Esophagus (tissue), 2 donors: ENCODE measurements at regions not wholly inside any gene's neighbourhood (a gene's known extent, or its start where the extent isn't known, plus 50 kb on each side); places are given as distances from the start of the nearest gene placed in this dataset.
"Not testable (repeated sequence)": the region's sequence is repeated elsewhere in the genome, so short reads cannot be mapped to it uniquely, and the experiment has no call there.

Experiments used
- H3K27ac ChIP-seq, 2 donors: one replicate each; pipeline ENCODE4 v1.5.1; 2013; ENCODE audit warnings: low read depth in 2 of 2, mild to moderate bottlenecking in 2 of 2, inconsistent platforms in 1 of 2, low read length in 1 of 2, moderate library complexity in 1 of 2
- H3K27me3 ChIP-seq, 2 donors: one replicate each; pipeline ENCODE4 v1.6.1; 2013; ENCODE audit warnings: low read length in 2 of 2, control low read depth in 1 of 2, mild to moderate bottlenecking in 1 of 2; ENCODE audit not compliant: insufficient read depth in 2 of 2, control insufficient read depth in 1 of 2
- H3K36me3 ChIP-seq, 2 donors: one replicate each; pipeline ENCODE4 v1.6.1; 2013; ENCODE audit warnings: low read length in 1 of 2; ENCODE audit not compliant: control insufficient read depth in 2 of 2, insufficient read depth in 2 of 2
- H3K4me1 ChIP-seq, 2 donors: one replicate each; pipeline ENCODE4 v1.6.1; 2013; ENCODE audit warnings: low read length in 1 of 2; ENCODE audit not compliant: control insufficient read depth in 2 of 2, insufficient read depth in 2 of 2
- H3K4me3 ChIP-seq, 2 donors: one replicate each; pipeline ENCODE4 v1.5.1; 2013; ENCODE audit warnings: low read length in 2 of 2, mild to moderate bottlenecking in 2 of 2, low read depth in 1 of 2, moderate library complexity in 1 of 2
- H3K9me3 ChIP-seq, 2 donors: one replicate each; pipeline ENCODE4 v1.6.1; 2013; ENCODE audit warnings: mild to moderate bottlenecking in 2 of 2, low read depth in 1 of 2, low read length in 1 of 2, moderate library complexity in 1 of 2; ENCODE audit not compliant: control insufficient read depth in 2 of 2, insufficient read depth in 1 of 2
- WGBS, 2 donors: extraction: QIAGEN DNeasy Blood & Tissue Kit; methylation state at CpG; one replicate each; pipeline ENCODE4 v1.1.7; 2013; 5-methylcytosine and 5-hydroxymethylcytosine counted together
- donor health status: healthy with polysubstance abuse.
- donor health status: Bipolar disorder and iron deficiency.

- H3K9me3 ChIP-seq, H3K27ac ChIP-seq, H3K36me3 ChIP-seq, H3K4me1 ChIP-seq, H3K27me3 ChIP-seq, H3K4me3 ChIP-seq: not testable (repeated sequence)
- WGBS, 2 donors: 74 to 84% methylated on average over 21 to 30 of the region's 30 CpGs
Observed at GRCh38 chr18:1521588-1522248, 617.0 kb downstream of the ADCYAP1 start.

- no peaks in the 10 kb centered on the region for H3K4me1 ChIP-seq
Observed at GRCh38 chr18:1522249-1522615, 617.6 kb downstream of the ADCYAP1 start.

GRCh38 chr18:1526991-1527390 is 622.3 kb downstream of the ADCYAP1 start:
- Histone ChIP-seq H3K4me1 (no peaks in the 10 kb centered on the region), H3K36me3 (no peaks in the 10 kb centered on the region), H3K9me3 (no peaks in the 10 kb centered on the region), H3K27ac (no peak overlapping the region), H3K27me3 (no peaks in the 10 kb centered on the region), H3K4me3 (no peak overlapping the region)
- 23 to 33% methylated on average over 1 of the region's 1 CpG for WGBS, 2 donors

More at GRCh38 chr18:1522249-1522615, 617.6 kb downstream of the ADCYAP1 start:
- H3K4me3 ChIP-seq: no peak overlapping the region
- H3K36me3 ChIP-seq: no peaks in the 10 kb centered on the region
- no peak overlapping the region for H3K27ac ChIP-seq
- WGBS, 2 donors: 62 to 68% methylated on average over 1 of the region's 1 CpG
- no peaks in the 10 kb centered on the region for H3K9me3 ChIP-seq
- H3K27me3 ChIP-seq: no peaks in the 10 kb centered on the region

GRCh38 chr18:1527805-1528204 is 623.1 kb downstream of the ADCYAP1 start:
- Histone ChIP-seq H3K27ac (no peak overlapping the region), H3K36me3 (no peaks in the 10 kb centered on the region), H3K27me3 (no peaks in the 10 kb centered on the region), H3K4me1 (no peaks in the 10 kb centered on the region), H3K4me3 (no peak overlapping the region), H3K9me3 (no peaks in the 10 kb centered on the region)
- WGBS, 2 donors: 47 to 67% methylated on average over 3 of the region's 3 CpGs

- Histone ChIP-seq H3K4me1 (no peaks in the 10 kb centered on the region), H3K36me3 (no peaks in the 10 kb centered on the region), H3K9me3 (no peaks in the 10 kb centered on the region), H3K27ac (no peak overlapping the region), H3K27me3 (no peaks in the 10 kb centered on the region), H3K4me3 (no peak overlapping the region)
- WGBS, 2 donors: 73 to 77% methylated on average over 1 of the region's 1 CpG
Observed at GRCh38 chr18:1528447-1528846, 623.8 kb downstream of the ADCYAP1 start.

- H3K27ac ChIP-seq: no peak overlapping the region
- no peaks in the 10 kb centered on the region for H3K27me3 ChIP-seq
- 74 to 85% methylated on average over 2 of the region's 2 CpGs for WGBS, 2 donors
- no peak overlapping the region for H3K4me3 ChIP-seq
- H3K9me3 ChIP-seq: no peaks in the 10 kb centered on the region
- H3K36me3 ChIP-seq: no peaks in the 10 kb centered on the region
- H3K4me1 ChIP-seq: no peaks in the 10 kb centered on the region
Observed at GRCh38 chr18:1528964-1529509, 624.4 kb downstream of the ADCYAP1 start.

- Histone ChIP-seq H3K4me3 (no peak overlapping the region), H3K36me3 (no peaks in the 10 kb centered on the region), H3K27ac (no peak overlapping the region), H3K4me1 (no peaks in the 10 kb centered on the region), H3K9me3 (no peaks in the 10 kb centered on the region), H3K27me3 (no peaks in the 10 kb centered on the region)
Observed at GRCh38 chr18:1530650-1531049, 626.0 kb downstream of the ADCYAP1 start.

- H3K4me3 ChIP-seq: no peak overlapping the region
- 88 to 93% methylated on average over 2 of the region's 2 CpGs for WGBS, 2 donors
- no peaks in the 10 kb centered on the region for H3K36me3 ChIP-seq
- H3K27me3 ChIP-seq: no peaks in the 10 kb centered on the region
- H3K27ac ChIP-seq: no peak overlapping the region
- no peaks in the 10 kb centered on the region for H3K4me1 ChIP-seq
- no peaks in the 10 kb centered on the region for H3K9me3 ChIP-seq
Observed at GRCh38 chr18:1539276-1539675, 634.6 kb downstream of the ADCYAP1 start.

- Histone ChIP-seq H3K9me3 (no peaks in the 10 kb centered on the region), H3K27me3 (no peaks in the 10 kb centered on the region), H3K27ac (no peak overlapping the region), H3K36me3 (no peaks in the 10 kb centered on the region), H3K4me1 (no peaks in the 10 kb centered on the region), H3K4me3 (no peak overlapping the region)
- WGBS, 2 donors: 75 to 85% methylated on average over 8 of the region's 8 CpGs
Observed at GRCh38 chr18:1541478-1541877, 636.8 kb downstream of the ADCYAP1 start.

GRCh38 chr18:1542230-1542774 is 637.6 kb downstream of the ADCYAP1 start:
- no peaks in the 10 kb centered on the region for H3K9me3 ChIP-seq
- H3K4me3 ChIP-seq: no peak overlapping the region
- H3K36me3 ChIP-seq: no peaks in the 10 kb centered on the region
- H3K27ac ChIP-seq: no peak overlapping the region
- 81 to 88% methylated on average over 1 to 2 of the region's 2 CpGs for WGBS, 2 donors
- no peaks in the 10 kb centered on the region for H3K4me1 ChIP-seq
- H3K27me3 ChIP-seq: no peaks in the 10 kb centered on the region
